Tibial nerve (tissue), 3 donors: ENCODE measurements at regions not wholly inside any gene's neighbourhood (a gene's known extent, or its start where the extent isn't known, plus 50 kb on each side); places are given as distances from the start of the nearest gene placed in this dataset.

Source experiments
- CTCF ChIP-seq, 5 experiments: fragments of 200-600 bp in 3 of 5; fragments of 450-650 bp in 2 of 5; sonication (generic) in 3 of 5; IDR thresholded peaks; one replicate each; pipeline ENCODE4 v1.5.1; 2016 to 2019; ENCODE audit warnings: antibody characterized with exemption in 5 of 5, mild to moderate bottlenecking in 3 of 5, moderate library complexity in 2 of 5
- POLR2A ChIP-seq, 2 donors: fragments of 450-650 bp; IDR thresholded peaks; one replicate each; pipeline ENCODE4 v1.6.1; 2017; ENCODE audit warnings: antibody characterized with exemption in 2 of 2, mild to moderate bottlenecking in 2 of 2, moderate library complexity in 2 of 2

- TF ChIP-seq CTCF (IDR thresholded peaks at IDR 0.05) (no peak), POLR2A (IDR thresholded peaks at IDR 0.05) (no peak)
Observed at GRCh38 chr5:115052948-115053347, 116.8 kb downstream of the TRIM36 start.
